ENCODE measurements at regions not wholly inside any gene's neighbourhood (a gene's known extent, or its start where the extent isn't known, plus 50 kb on each side); places are given as distances from the start of the nearest gene placed in this dataset.

DNA sequence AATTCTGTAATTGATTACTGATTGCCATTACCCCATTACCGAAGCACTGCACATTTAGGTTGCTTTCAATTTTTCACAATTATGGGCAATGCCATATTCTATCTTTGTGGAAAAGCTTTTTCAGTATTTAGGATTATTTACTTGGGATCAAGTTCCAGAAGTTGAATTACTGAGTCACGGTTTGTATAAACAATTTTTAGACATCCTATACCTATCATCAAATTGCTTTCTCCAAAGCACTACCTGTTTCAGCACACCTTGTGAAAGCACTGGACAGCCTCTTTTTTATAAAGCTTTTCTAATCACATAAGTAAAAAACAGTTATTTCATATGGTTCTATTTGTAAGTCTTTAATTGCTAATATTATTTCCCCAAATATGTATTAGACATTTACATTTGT lies 221.5 kb upstream of the CAND1 start:
- no peak for TF ChIP-seq OSR2 (tag by site-specific recombination; IDR thresholded peaks at IDR 0.05)
- TF ChIP-seq ZNF660 (tag by site-specific recombination; IDR thresholded peaks at IDR 0.05): no peak
- no peak for TF ChIP-seq SALL2 (tag by site-specific recombination; IDR thresholded peaks at IDR 0.05; ENCODE audit: borderline replicate concordance)
